HEK293T (cell line): ENCODE measurements at regions not wholly inside any gene's neighbourhood (a gene's known extent, or its start where the extent isn't known, plus 50 kb on each side); places are given as distances from the start of the nearest gene placed in this dataset.

Experiments
- CTCF ChIA-PET: fragments of 350-600 bp; formaldehyde crosslinking; extraction: SDS; loops from one replicate; lab custom pipeline; 2021; ENCODE audit warnings: antibody characterized with exemption, inconsistent platforms; lab: Yijun Ruan, JAX
- POLR2A ChIA-PET: fragments of 350-600 bp; formaldehyde crosslinking; extraction: SDS; loops from one replicate; lab custom pipeline; 2020; ENCODE audit warnings: antibody characterized with exemption, inconsistent platforms; lab: Yijun Ruan, JAX
- DNase-seq: peaks from one replicate; pipeline ENCODE4 v3.0.0; 2012; ENCODE audit warnings: mixed read lengths; ENCODE audit errors: extremely low spot score
- ARNT ChIP-seq: fragments of 450-650 bp; IDR thresholded peaks from 2 replicates; pipeline ENCODE4 v1.6.1; 2017; ENCODE audit warnings: mild to moderate bottlenecking
- BHLHE40 ChIP-seq: fragments of 450-650 bp; IDR thresholded peaks from 2 replicates; pipeline ENCODE4 v1.6.1; 2016; ENCODE audit warnings: mild to moderate bottlenecking, moderate library complexity, borderline replicate concordance
- CTBP1 ChIP-seq: fragments of 450-650 bp; IDR thresholded peaks from 2 replicates; pipeline ENCODE4 v1.6.1; 2016; ENCODE audit warnings: borderline replicate concordance
- ELF4 ChIP-seq: fragments of 450-650 bp; IDR thresholded peaks from 2 replicates; pipeline ENCODE4 v1.6.1; 2017; ENCODE audit warnings: antibody characterized with exemption
- FOXA1 ChIP-seq: fragments of 450-650 bp; IDR thresholded peaks from 2 replicates; pipeline ENCODE4 v1.6.1; 2016; ENCODE audit warnings: mild to moderate bottlenecking
- FOXK2 ChIP-seq: fragments of 450-650 bp; IDR thresholded peaks from 2 replicates; pipeline ENCODE4 v1.6.1; 2016; ENCODE audit warnings: mild to moderate bottlenecking
- FOXM1 ChIP-seq: fragments of 450-650 bp; IDR thresholded peaks from 2 replicates; pipeline ENCODE4 v1.6.1; 2017; ENCODE audit warnings: mild to moderate bottlenecking, borderline replicate concordance
- HDGF ChIP-seq: fragments of 450-650 bp; IDR thresholded peaks from 2 replicates; pipeline ENCODE4 v1.6.1; 2017; ENCODE audit warnings: antibody characterized with exemption, borderline replicate concordance
- L3MBTL2 ChIP-seq: fragments of 450-650 bp; conservative IDR thresholded peaks from 2 replicates; pipeline ENCODE4 v1.6.1; 2016; ENCODE audit warnings: mild to moderate bottlenecking
- LEF1 ChIP-seq: fragments of 450-650 bp; IDR thresholded peaks from 2 replicates; pipeline ENCODE4 v1.6.1; 2017; ENCODE audit warnings: mild to moderate bottlenecking, borderline replicate concordance
- NFRKB ChIP-seq: fragments of 450-650 bp; IDR thresholded peaks from 2 replicates; pipeline ENCODE4 v1.6.1; 2016; ENCODE audit warnings: mild to moderate bottlenecking, moderate library complexity
- PKNOX1 ChIP-seq: fragments of 450-650 bp; IDR thresholded peaks from 2 replicates; pipeline ENCODE4 v1.6.1; 2016
- SP1 ChIP-seq: fragments of 450-650 bp; IDR thresholded peaks from 2 replicates; pipeline ENCODE4 v1.6.1; 2017
- SUZ12 ChIP-seq: fragments of 450-650 bp; IDR thresholded peaks from 2 replicates; pipeline ENCODE4 v1.6.1; 2016; ENCODE audit warnings: mild to moderate bottlenecking
- TARDBP ChIP-seq: fragments of 450-650 bp; IDR thresholded peaks from 2 replicates; pipeline ENCODE4 v1.6.1; 2016
- ZNF384 ChIP-seq: fragments of 450-650 bp; IDR thresholded peaks from 2 replicates; pipeline ENCODE4 v1.6.1; 2016

GRCh38 chr15:53115563-53115962 is 325.4 kb upstream of the ONECUT1 start:
- ChIA-PET POLR2A (no interaction called here), CTCF (no interaction called here)
- TF ChIP-seq FOXM1 (no peak), ELF4 (no peak), BHLHE40 (no peak), ZNF384 (no peak), NFRKB (no peak), PKNOX1 (no peak), FOXA1 (no peak), SP1 (no peak), TARDBP (no peak), LEF1 (no peak), L3MBTL2 (no peak), FOXK2 (no peak), SUZ12 (no peak), CTBP1 (no peak), HDGF (no peak), ARNT (no peak)
- DNase-seq, result no peak

- POLR2A ChIA-PET, result no interaction called here
- CTCF ChIA-PET, result no interaction called here
- TF ChIP-seq LEF1, result no peak
- TF ChIP-seq FOXK2, result no peak
- no peak for TF ChIP-seq FOXM1
- TF ChIP-seq ZNF384, result no peak
- TF ChIP-seq SP1, result no peak
- TF ChIP-seq ARNT, result no peak
- TF ChIP-seq BHLHE40, result no peak
- no peak for TF ChIP-seq NFRKB
- TF ChIP-seq TARDBP, result no peak
- no peak for TF ChIP-seq PKNOX1
- no peak for DNase-seq
These were observed 324.8 kb upstream of the ONECUT1 start for GRCh38 chr15:53114960-53115359.

- CTCF ChIA-PET, result no interaction called here
- TF ChIP-seq ARNT (no peak), ELF4 (no peak), SP1 (no peak), TARDBP (no peak), SUZ12 (no peak), L3MBTL2 (no peak), LEF1 (no peak), FOXM1 (no peak), HDGF (no peak), BHLHE40 (no peak), NFRKB (no peak), FOXK2 (no peak), ZNF384 (no peak), PKNOX1 (no peak), FOXA1 (no peak), CTBP1 (no peak)
- no peak for DNase-seq
- POLR2A ChIA-PET, result no interaction called here
These were observed 320.9 kb upstream of the ONECUT1 start for GRCh38 chr15:53110999-53111398.

- ChIA-PET POLR2A (no interaction called here), CTCF (no interaction called here)
- TF ChIP-seq SUZ12 (no peak), CTBP1 (no peak), NFRKB (no peak), HDGF (no peak), FOXA1 (no peak), TARDBP (no peak), L3MBTL2 (no peak), FOXK2 (no peak), BHLHE40 (no peak), ZNF384 (no peak), ARNT (no peak), ELF4 (no peak), FOXM1 (no peak)
- DNase-seq, result no peak
These were observed 318.2 kb upstream of the ONECUT1 start for GRCh38 chr15:53108319-53108718.

GRCh38 chr15:53107855-53108254 is 317.7 kb upstream of the ONECUT1 start:
- CTCF ChIA-PET, result no interaction called here
- TF ChIP-seq ZNF384 (no peak), L3MBTL2 (no peak), CTBP1 (no peak), SP1 (no peak), BHLHE40 (no peak), ARNT (no peak), FOXA1 (no peak), SUZ12 (no peak), HDGF (no peak), ELF4 (no peak), FOXK2 (no peak), FOXM1 (no peak), TARDBP (no peak), NFRKB (no peak)
- no peak for DNase-seq
- POLR2A ChIA-PET, result no interaction called here
